D721Med (cell line): ENCODE measurements at regions not wholly inside any gene's neighbourhood (a gene's known extent, or its start where the extent isn't known, plus 50 kb on each side); places are given as distances from the start of the nearest gene placed in this dataset.

ENCODE experiments used
- DNase-seq: peaks from one replicate; pipeline ENCODE4 v3.0.0; 2011; ENCODE audit warnings: low spot score; ENCODE audit not compliant: insufficient read length
- FAIRE-seq: peaks from 2 replicates; lab custom pipeline; 2011; peaks lifted over from hg19 to GRCh38; lab: Jason Lieb, UNC
- CTCF ChIP-seq: IDR thresholded peaks from 2 replicates; pipeline ENCODE4 v1.5.1; 2012; ENCODE audit warnings: mild to moderate bottlenecking, control low read depth; ENCODE audit not compliant: insufficient read depth; ENCODE audit errors: missing control alignments

- no peak for DNase-seq
- no peak for TF ChIP-seq CTCF
- FAIRE-seq = no peak
Observed at GRCh38 chr2:118521272-118521671, 326.2 kb downstream of the EN1 start.

GRCh38 chr2:118520246-118520645 lies 327.2 kb downstream of the EN1 start:
- DNase-seq = no peak
- TF ChIP-seq CTCF = no peak
- FAIRE-seq = no peak

GRCh38 chr2:118519511-118519910 lies 327.9 kb downstream of the EN1 start:
- TF ChIP-seq CTCF = no peak
- FAIRE-seq = no peak
- DNase-seq = no peak

- no peak for FAIRE-seq
- TF ChIP-seq CTCF = no peak
- DNase-seq = no peak
Observed at GRCh38 chr2:118510807-118511206, 336.6 kb downstream of the EN1 start.

- FAIRE-seq = no peak
- DNase-seq = no peak
- TF ChIP-seq CTCF = no peak
Observed at GRCh38 chr2:118509319-118510004, 338.0 kb downstream of the EN1 start.

GRCh38 chr2:118508282-118508681 lies 339.2 kb downstream of the EN1 start:
- DNase-seq (no peak), FAIRE-seq (no peak)
- no peak for TF ChIP-seq CTCF

- FAIRE-seq (no peak), DNase-seq (no peak)
- no peak for TF ChIP-seq CTCF
Observed at GRCh38 chr2:118505436-118505835, 342.0 kb downstream of the EN1 start.
